Thyroid gland (tissue), 4 donors: ENCODE measurements at regions not wholly inside any gene's neighbourhood (a gene's known extent, or its start where the extent isn't known, plus 50 kb on each side); places are given as distances from the start of the nearest gene placed in this dataset.

Source experiments
- DNase-seq, 2 donors: peaks; one replicate each; pipeline ENCODE4 v3.0.0-alpha.2; 2019
- H3K27ac ChIP-seq, 3 donors: fragments of 200-600 bp; sonication (generic); 1 replicate in 2 of 3; 2 replicates in 1 of 3; pipeline ENCODE4 v1.5.1; 2016 to 2019; ENCODE audit warnings: mild to moderate bottlenecking in 1 of 3, moderate library complexity in 1 of 3
- H3K27me3 ChIP-seq: fragments of 200-600 bp; sonication (generic); one replicate; pipeline ENCODE4 v1.5.1; 2019
- H3K36me3 ChIP-seq, 2 donors: fragments of 200-600 bp; sonication (generic); one replicate each; pipeline ENCODE4 v1.5.1; 2016 to 2019
- H3K4me1 ChIP-seq, 2 donors: fragments of 200-600 bp; sonication (generic); one replicate each; pipeline ENCODE4 v1.5.1; 2017 to 2019
- H3K4me3 ChIP-seq, 3 donors: fragments of 200-600 bp; sonication (generic); replicated peaks in 1 of 3; 1 replicate in 2 of 3; 2 replicates in 1 of 3; pipeline ENCODE4 v1.5.1; 2016; ENCODE audit warnings: mild to moderate bottlenecking in 1 of 3
- H3K9me3 ChIP-seq: fragments of 200-600 bp; sonication (generic); one replicate; pipeline ENCODE4 v1.5.1; 2017
- POLR2A ChIP-seq, 2 donors: fragments of 450-650 bp; IDR thresholded peaks; one replicate each; pipeline ENCODE4 v1.6.1; 2017; ENCODE audit warnings: antibody characterized with exemption in 2 of 2, mild to moderate bottlenecking in 2 of 2, moderate library complexity in 1 of 2
- WGBS, 2 donors: methylation state at CpG; one replicate each; pipeline ENCODE4 v1.1.5; 2017; 5-methylcytosine and 5-hydroxymethylcytosine counted together
- intact Hi-C: fragments of 100-400 bp; cut with DNase I; formaldehyde crosslinking; loops from one replicate; pipeline ENCODE4 v1.15.1; 2023
- TF ChIP-seq, protein P1 (sequence below), 6 experiments: fragments of 200-600 bp in 3 of 6; fragments of 450-650 bp in 3 of 6; sonication (generic) in 3 of 6; IDR thresholded peaks; one replicate each; pipeline ENCODE4 v1.5.1; 2016 to 2019; ENCODE audit warnings: antibody characterized with exemption in 6 of 6, mild to moderate bottlenecking in 2 of 6, inconsistent platforms in 1 of 6, moderate library complexity in 1 of 6

DNA sequence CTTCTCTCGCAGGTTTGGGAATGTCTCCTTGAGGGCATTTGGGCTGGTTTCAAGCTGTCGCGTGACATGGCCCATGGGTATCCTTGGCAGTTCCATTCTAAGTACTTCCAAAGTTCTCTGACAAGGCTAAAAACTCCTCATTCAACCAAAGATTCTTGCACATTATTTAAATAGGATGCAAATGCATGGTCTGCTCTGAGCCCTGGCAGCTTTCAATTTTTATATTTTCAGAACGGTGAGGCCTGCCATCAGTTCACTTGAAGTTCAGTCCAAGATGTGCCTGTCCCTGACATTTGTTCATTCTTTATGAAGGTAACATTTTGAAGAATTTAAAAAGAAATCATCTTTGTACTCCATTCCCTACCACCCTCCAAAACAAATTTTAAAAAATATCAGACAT lies 160.0 kb downstream of the KCNA5 start:
- Histone ChIP-seq H3K9me3 (no peaks in the 10 kb centered on the region), H3K4me3 (no peak overlapping the region), H3K27me3 (no peaks in the 10 kb centered on the region), H3K36me3 (no peaks in the 10 kb centered on the region), H3K27ac (no peak overlapping the region), H3K4me1 (no peaks in the 10 kb centered on the region)
- no peak for TF ChIP-seq POLR2A (IDR thresholded peaks at IDR 0.05)
- TF ChIP-seq, protein P1, sequence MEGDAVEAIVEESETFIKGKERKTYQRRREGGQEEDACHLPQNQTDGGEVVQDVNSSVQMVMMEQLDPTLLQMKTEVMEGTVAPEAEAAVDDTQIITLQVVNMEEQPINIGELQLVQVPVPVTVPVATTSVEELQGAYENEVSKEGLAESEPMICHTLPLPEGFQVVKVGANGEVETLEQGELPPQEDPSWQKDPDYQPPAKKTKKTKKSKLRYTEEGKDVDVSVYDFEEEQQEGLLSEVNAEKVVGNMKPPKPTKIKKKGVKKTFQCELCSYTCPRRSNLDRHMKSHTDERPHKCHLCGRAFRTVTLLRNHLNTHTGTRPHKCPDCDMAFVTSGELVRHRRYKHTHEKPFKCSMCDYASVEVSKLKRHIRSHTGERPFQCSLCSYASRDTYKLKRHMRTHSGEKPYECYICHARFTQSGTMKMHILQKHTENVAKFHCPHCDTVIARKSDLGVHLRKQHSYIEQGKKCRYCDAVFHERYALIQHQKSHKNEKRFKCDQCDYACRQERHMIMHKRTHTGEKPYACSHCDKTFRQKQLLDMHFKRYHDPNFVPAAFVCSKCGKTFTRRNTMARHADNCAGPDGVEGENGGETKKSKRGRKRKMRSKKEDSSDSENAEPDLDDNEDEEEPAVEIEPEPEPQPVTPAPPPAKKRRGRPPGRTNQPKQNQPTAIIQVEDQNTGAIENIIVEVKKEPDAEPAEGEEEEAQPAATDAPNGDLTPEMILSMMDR (IDR thresholded peaks at IDR 0.05), result no peak
- intact Hi-C loops, result no loop called here
- 91 to 95% methylated on average over 4 of the region's 4 CpGs for WGBS, 2 donors
- no peak for DNase-seq

DNA sequence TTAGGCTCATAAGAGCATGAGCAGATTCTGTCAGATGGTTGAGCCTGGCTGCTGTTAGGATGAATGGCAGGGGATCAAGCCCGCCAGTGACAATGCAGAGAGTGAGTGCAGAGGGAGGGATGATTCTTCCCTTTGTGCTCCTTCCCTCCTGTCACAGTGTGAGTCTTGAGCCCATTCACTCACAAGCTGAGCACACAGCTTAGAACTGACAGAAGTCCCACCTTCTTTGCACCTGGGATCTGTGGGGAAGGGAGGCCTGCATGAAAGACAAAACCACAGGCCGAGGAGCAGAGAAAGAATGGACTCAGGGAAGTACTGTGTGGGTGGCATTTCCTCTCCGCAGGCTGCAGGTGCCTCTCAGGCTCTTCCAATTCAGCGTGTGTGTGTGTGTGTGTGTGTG lies 160.6 kb downstream of the KCNA5 start:
- TF ChIP-seq POLR2A (IDR thresholded peaks at IDR 0.05), result no peak
- TF ChIP-seq, protein P1 (IDR thresholded peaks at IDR 0.05), result no peak
- Histone ChIP-seq H3K4me3 (no peak overlapping the region), H3K27me3 (no peaks in the 10 kb centered on the region), H3K27ac (no peak overlapping the region), H3K36me3 (no peaks in the 10 kb centered on the region), H3K4me1 (no peaks in the 10 kb centered on the region), H3K9me3 (no peaks in the 10 kb centered on the region)
- DNase-seq, result no peak
- intact Hi-C loops, result no loop called here
- WGBS, 2 donors, result 60 to 66% methylated on average over 4 of the region's 4 CpGs

DNA sequence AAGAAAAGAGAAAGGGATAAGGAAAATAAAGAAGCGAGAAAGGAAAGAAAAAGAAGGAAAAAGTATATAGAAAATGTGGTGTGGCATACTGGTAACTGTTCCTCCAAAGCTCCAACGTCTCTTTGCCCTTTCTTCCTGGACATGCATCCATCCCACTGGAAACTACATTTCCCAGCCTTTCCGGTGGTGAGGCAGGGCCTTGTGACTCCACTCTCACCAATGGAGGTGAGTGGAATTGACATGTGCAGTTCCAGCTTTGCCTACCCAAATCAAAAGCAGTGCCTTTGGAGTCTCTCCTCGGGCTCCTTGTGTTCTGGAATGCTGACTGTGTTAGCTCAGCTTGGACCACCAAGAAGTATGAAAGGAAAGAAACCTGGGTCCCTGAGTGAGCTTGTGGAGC lies 161.2 kb downstream of the KCNA5 start:
- no peak for DNase-seq
- H3K27me3 ChIP-seq, result no peaks in the 10 kb centered on the region
- H3K27ac ChIP-seq, result no peak overlapping the region
- WGBS, 2 donors, result 74 to 79% methylated on average over 4 of the region's 4 CpGs
- TF ChIP-seq, protein P1 (IDR thresholded peaks at IDR 0.05), result no peak
- no peak for TF ChIP-seq POLR2A (IDR thresholded peaks at IDR 0.05)
- no peaks in the 10 kb centered on the region for H3K4me1 ChIP-seq
- H3K4me3 ChIP-seq, result no peak overlapping the region
- no peaks in the 10 kb centered on the region for H3K36me3 ChIP-seq
- intact Hi-C loops, result no loop called here
- H3K9me3 ChIP-seq, result no peaks in the 10 kb centered on the region

DNA sequence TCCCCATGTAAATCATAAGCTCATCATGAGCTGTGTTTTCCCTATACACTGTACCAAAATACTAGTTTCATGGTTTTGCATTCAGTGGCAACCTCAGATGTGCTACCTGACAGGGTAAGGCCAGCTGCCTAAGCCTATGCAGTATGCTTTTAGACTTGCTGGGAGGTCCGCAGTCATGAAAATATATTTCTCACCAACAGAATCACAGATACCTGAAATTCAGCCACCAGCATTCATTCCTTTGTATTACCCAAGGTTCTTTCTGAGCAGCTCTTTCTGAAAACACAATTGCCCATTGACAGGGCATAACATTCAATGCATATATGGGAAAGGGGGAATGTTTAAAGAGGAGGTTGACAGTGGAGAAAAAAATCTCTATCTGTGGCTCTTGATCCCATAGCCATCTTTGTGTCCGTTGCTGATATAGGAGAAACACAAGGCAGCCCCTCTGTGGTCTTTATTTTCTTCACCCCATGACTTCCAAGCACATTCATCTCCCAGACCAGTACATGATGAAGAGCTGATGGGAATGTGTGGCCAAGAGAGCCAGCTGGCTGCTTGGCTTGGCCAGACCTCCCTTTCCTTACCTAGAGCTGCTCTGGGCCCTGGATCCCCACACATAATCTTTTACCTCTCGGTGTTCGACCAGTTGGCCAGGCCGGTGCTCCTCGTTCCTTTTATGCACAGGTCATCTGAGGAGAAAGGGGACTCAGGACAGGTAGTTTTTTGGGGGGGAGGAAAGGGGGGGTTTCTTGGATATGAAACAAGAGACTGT lies 162.9 kb downstream of the KCNA5 start:
- intact Hi-C loops, result no loop called here
- WGBS, 2 donors, result 80 to 92% methylated on average over 6 of the region's 6 CpGs
- no peaks in the 10 kb centered on the region for H3K27me3 ChIP-seq
- no peaks in the 10 kb centered on the region for H3K36me3 ChIP-seq
- H3K9me3 ChIP-seq, result no peaks in the 10 kb centered on the region
- H3K27ac ChIP-seq, result no peak overlapping the region
- TF ChIP-seq POLR2A (IDR thresholded peaks at IDR 0.05), result no peak
- TF ChIP-seq, protein P1 (IDR thresholded peaks at IDR 0.05), result no peak
- H3K4me1 ChIP-seq, result no peaks in the 10 kb centered on the region
- no peak for DNase-seq
- no peak overlapping the region for H3K4me3 ChIP-seq

DNA sequence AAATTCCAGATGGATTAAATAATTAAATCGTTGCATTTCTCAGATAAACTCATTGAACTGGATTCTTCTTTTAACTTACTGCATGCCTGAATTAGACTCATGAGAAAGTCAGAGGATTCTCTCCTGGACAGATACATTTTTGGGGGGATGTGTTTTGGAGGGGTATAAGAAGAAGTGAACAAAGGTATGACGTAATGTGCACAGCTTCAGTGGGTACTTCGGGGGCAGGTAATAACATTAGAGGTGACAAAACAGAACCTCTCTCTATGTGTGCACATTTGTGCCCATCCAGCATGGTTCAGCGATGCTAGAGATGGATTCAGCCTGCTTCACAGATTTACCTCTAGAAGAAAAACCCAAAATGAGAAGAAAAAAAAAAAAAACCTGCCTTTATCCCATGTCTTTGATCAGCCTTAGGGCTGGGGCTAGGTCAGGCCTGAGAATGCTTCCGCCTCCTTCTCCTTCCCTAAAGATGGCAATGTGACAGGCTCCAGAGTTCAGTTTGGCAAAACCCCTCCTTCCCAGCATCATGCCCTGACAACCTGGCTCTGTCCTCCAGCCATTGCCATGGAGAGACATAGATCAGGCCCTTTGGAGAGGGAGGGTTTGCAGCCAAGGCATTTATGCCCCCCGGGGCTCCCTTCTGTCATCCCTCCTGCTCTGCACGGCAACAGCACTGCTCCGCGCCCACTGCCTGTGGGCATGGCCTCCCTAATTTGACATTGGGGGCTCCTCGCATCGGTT lies 166.7 kb downstream of the KCNA5 start:
- TF ChIP-seq POLR2A (IDR thresholded peaks at IDR 0.05), result no peak
- TF ChIP-seq, protein P1 (IDR thresholded peaks at IDR 0.05), result no peak
- no peaks in the 10 kb centered on the region for H3K36me3 ChIP-seq
- H3K4me1 ChIP-seq, result no peaks in the 10 kb centered on the region
- intact Hi-C loops, result no loop called here
- H3K9me3 ChIP-seq, result no peaks in the 10 kb centered on the region
- 87 to 88% methylated on average over 9 to 11 of the region's 11 CpGs for WGBS, 2 donors
- H3K27ac ChIP-seq, result no peak overlapping the region
- H3K4me3 ChIP-seq, result no peak overlapping the region
- no peaks in the 10 kb centered on the region for H3K27me3 ChIP-seq
- no peak for DNase-seq
